Naive thymus-derived CD4-positive, alpha-beta T cell (primary cell): ENCODE measurements at regions not wholly inside any gene's neighbourhood (a gene's known extent, or its start where the extent isn't known, plus 50 kb on each side); places are given as distances from the start of the nearest gene placed in this dataset.
"Not testable (repeated sequence)": the region's sequence is repeated elsewhere in the genome, so short reads cannot be mapped to it uniquely, and the experiment has no call there.

ENCODE experiments used
- ATAC-seq: fragments of 150-1000 bp; cut with Tn5 transposase; 2 replicates; pipeline ENCODE4 v1.10.0; 2021; ENCODE audit warnings: mild to moderate bottlenecking, moderate library complexity
- CTCF ChIA-PET: fragments of 350-600 bp; sonication (Branson Sonifier 250); formaldehyde crosslinking; loops from one replicate; lab custom pipeline; 2021; ENCODE audit warnings: antibody characterized with exemption; lab: Charles Lee
- POLR2A ChIA-PET: fragments of 350-600 bp; sonication (Branson Sonifier 250); formaldehyde crosslinking; loops from one replicate; lab custom pipeline; 2021; ENCODE audit warnings: antibody characterized with exemption, inconsistent platforms; lab: Charles Lee
- DNase-seq, 9 donors: peaks; one replicate each; pipeline versions ENCODE4 v3.0.0 to v3.0.0-alpha.2; 2020 to 2022; ENCODE audit warnings: mixed read lengths in 1 of 9
- H3K27ac ChIP-seq: one replicate; pipeline ENCODE4 v1.7.0; 2013; ENCODE audit warnings: mild to moderate bottlenecking, low read depth, low read length, moderate library complexity
- H3K27me3 ChIP-seq, 2 donors: one replicate each; pipeline ENCODE4 v1.7.0; 2013; ENCODE audit warnings: low read length in 2 of 2, mild to moderate bottlenecking in 2 of 2, moderate library complexity in 2 of 2; ENCODE audit not compliant: control insufficient read depth in 2 of 2, insufficient read depth in 2 of 2
- H3K36me3 ChIP-seq, 3 experiments: 1 replicate in 2 of 3; 2 replicates in 1 of 3; pipeline ENCODE4 v1.7.0; 2013; ENCODE audit warnings: low read length in 3 of 3, mild to moderate bottlenecking in 3 of 3, moderate library complexity in 1 of 3; ENCODE audit not compliant: insufficient read depth in 3 of 3, control insufficient read depth in 2 of 3
- H3K4me1 ChIP-seq, 2 donors: one replicate each; pipeline ENCODE4 v1.7.0; 2013; ENCODE audit warnings: low read length in 2 of 2, mild to moderate bottlenecking in 2 of 2, moderate library complexity in 1 of 2; ENCODE audit not compliant: control insufficient read depth in 2 of 2, insufficient read depth in 2 of 2
- H3K4me3 ChIP-seq: 2 replicates; pipeline ENCODE4 v1.7.0; 2013; ENCODE audit warnings: mild to moderate bottlenecking, low read length
- H3K9me3 ChIP-seq, 3 experiments: 1 replicate in 2 of 3; 2 replicates in 1 of 3; pipeline ENCODE4 v1.7.0; 2013; ENCODE audit warnings: low read length in 3 of 3; ENCODE audit not compliant: control insufficient read depth in 2 of 3
- H3K27ac Mint-ChIP-seq, 9 donors: one replicate each; pipeline ENCODE4 v1.8.0; 2020 to 2022; ENCODE audit warnings: mixed read lengths in 9 of 9, mild to moderate bottlenecking in 8 of 9, moderate library complexity in 5 of 9, inconsistent platforms in 2 of 9
- H3K27me3 Mint-ChIP-seq, 5 donors: one replicate each; pipeline ENCODE4 v1.8.0; 2021 to 2022; ENCODE audit warnings: mixed read lengths in 5 of 5, mild to moderate bottlenecking in 1 of 5
- H3K36me3 Mint-ChIP-seq, 5 donors: one replicate each; pipeline ENCODE4 v1.8.0; 2020 to 2022; ENCODE audit warnings: mixed read lengths in 5 of 5, mild to moderate bottlenecking in 3 of 5, inconsistent platforms in 1 of 5
- H3K4me1 Mint-ChIP-seq, 7 donors: one replicate each; pipeline ENCODE4 v1.8.0; 2020 to 2022; ENCODE audit warnings: mixed read lengths in 7 of 7, mild to moderate bottlenecking in 3 of 7, inconsistent platforms in 1 of 7
- H3K4me3 Mint-ChIP-seq, 10 donors: one replicate each; pipeline ENCODE4 v1.8.0; 2020 to 2022; ENCODE audit warnings: mild to moderate bottlenecking in 10 of 10, mixed read lengths in 10 of 10, moderate library complexity in 6 of 10, inconsistent platforms in 2 of 10
- H3K9me3 Mint-ChIP-seq, 11 donors: one replicate each; pipeline ENCODE4 v1.8.0; 2020 to 2022; ENCODE audit warnings: mixed read lengths in 11 of 11, mild to moderate bottlenecking in 4 of 11, inconsistent platforms in 1 of 11, moderate library complexity in 1 of 11
- intact Hi-C, 2 donors: fragments of 100-400 bp; cut with micrococcal nuclease; formaldehyde crosslinking; loops; one replicate each; pipeline ENCODE4 v1.15.1; 2023

GRCh38 chr2:87325042-87325910 is 303.6 kb upstream of the PLGLB1 start:
- H3K27ac ChIP-seq, H3K36me3 ChIP-seq, H3K4me3 ChIP-seq, H3K36me3 Mint-ChIP-seq, H3K9me3 Mint-ChIP-seq, DNase-seq, H3K27me3 ChIP-seq, intact Hi-C loops, H3K9me3 ChIP-seq, H3K4me1 ChIP-seq, POLR2A ChIA-PET, CTCF ChIA-PET, ATAC-seq, H3K27me3 Mint-ChIP-seq: not testable (repeated sequence)
- Mint-ChIP-seq H3K27ac (peak overlapping the region in 1 of 9 donors; percentile 97), H3K4me1 (peaks cover 0 to 29% (median 2%) of the 10 kb centered on the region in 7 donors), H3K4me3 (peak overlapping the region in 1 of 10 donors; percentile 67)

DNA sequence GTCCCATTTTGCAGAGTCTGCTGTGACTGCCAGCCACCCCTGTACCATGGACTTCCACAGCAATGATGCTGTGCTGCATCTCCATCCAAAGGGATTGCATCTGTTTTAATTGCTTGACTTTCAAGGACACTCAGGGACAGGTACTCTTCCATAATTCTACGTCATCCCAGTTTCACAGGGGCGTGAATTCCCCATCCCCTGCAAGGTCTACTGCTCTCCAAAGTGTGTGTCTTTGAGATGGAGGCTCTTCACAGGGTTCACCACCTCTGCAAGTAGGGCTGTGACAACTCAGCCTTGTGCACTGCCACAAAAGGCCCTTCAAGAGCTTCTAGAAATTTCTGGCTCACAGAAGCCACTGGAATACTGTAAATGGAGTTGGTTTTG is 304.3 kb upstream of the PLGLB1 start:
- intact Hi-C loops, H3K27me3 Mint-ChIP-seq, H3K4me3 ChIP-seq, H3K9me3 Mint-ChIP-seq, H3K36me3 Mint-ChIP-seq, H3K9me3 ChIP-seq, DNase-seq, H3K4me1 ChIP-seq, ATAC-seq, H3K27me3 ChIP-seq, CTCF ChIA-PET, POLR2A ChIA-PET, H3K27ac ChIP-seq, H3K36me3 ChIP-seq: not testable (repeated sequence)
- Mint-ChIP-seq H3K4me1 (peaks cover 0 to 31% (median 2%) of the 10 kb centered on the region in 7 donors), H3K4me3 (peak overlapping the region in 1 of 10 donors; percentile 67), H3K27ac (peak overlapping the region in 1 of 9 donors; percentile 97)

GRCh38 chr2:87326754-87327153 is 305.1 kb upstream of the PLGLB1 start:
- H3K36me3 ChIP-seq, H3K4me3 Mint-ChIP-seq, ATAC-seq, H3K9me3 Mint-ChIP-seq, H3K4me3 ChIP-seq, H3K9me3 ChIP-seq, H3K27me3 ChIP-seq, DNase-seq, intact Hi-C loops, H3K27ac ChIP-seq, H3K27me3 Mint-ChIP-seq, H3K4me1 ChIP-seq, POLR2A ChIA-PET, H3K36me3 Mint-ChIP-seq, CTCF ChIA-PET: not testable (repeated sequence)
- peak overlapping the region in 1 of 9 donors; percentile 70 for H3K27ac Mint-ChIP-seq
- peaks cover 0 to 31% (median 2%) of the 10 kb centered on the region in 7 donors for H3K4me1 Mint-ChIP-seq

GRCh38 chr2:87327648-87328371 is 306.2 kb upstream of the PLGLB1 start:
- H3K27me3 ChIP-seq, CTCF ChIA-PET, H3K9me3 ChIP-seq, H3K4me3 Mint-ChIP-seq, H3K36me3 ChIP-seq, H3K4me3 ChIP-seq, ATAC-seq, H3K4me1 ChIP-seq, H3K27ac ChIP-seq, DNase-seq, H3K27me3 Mint-ChIP-seq, H3K36me3 Mint-ChIP-seq, POLR2A ChIA-PET, H3K9me3 Mint-ChIP-seq, intact Hi-C loops: not testable (repeated sequence)
- Mint-ChIP-seq H3K4me1 (peaks cover 0 to 29% (median 2%) of the 10 kb centered on the region in 7 donors), H3K27ac (peak overlapping the region in 1 of 9 donors; percentile 72)

DNA sequence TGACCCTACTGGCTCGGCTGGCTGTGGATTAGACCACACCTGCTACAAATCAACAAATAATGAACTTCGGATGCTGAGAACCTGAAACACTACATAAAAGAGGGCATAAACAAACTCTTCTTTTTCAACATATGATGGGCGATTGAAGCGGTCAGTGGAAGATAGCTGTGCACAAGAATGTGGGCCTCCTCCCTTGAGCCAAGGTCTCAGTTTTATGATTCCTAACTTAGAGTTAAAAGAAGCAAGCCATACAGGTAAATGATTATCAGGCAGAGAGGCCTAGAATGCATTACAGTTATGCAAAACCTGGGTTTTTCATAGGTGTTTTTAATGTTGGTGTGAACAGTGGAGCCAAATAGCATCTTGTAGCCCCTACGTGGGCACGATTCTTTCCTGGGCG is 307.9 kb upstream of the PLGLB1 start:
- H3K4me3 ChIP-seq, H3K27me3 Mint-ChIP-seq, ATAC-seq, H3K36me3 Mint-ChIP-seq, DNase-seq, H3K27me3 ChIP-seq, intact Hi-C loops, H3K9me3 Mint-ChIP-seq, H3K27ac ChIP-seq, H3K36me3 ChIP-seq, CTCF ChIA-PET, H3K27ac Mint-ChIP-seq, H3K4me3 Mint-ChIP-seq, H3K9me3 ChIP-seq, H3K4me1 ChIP-seq, POLR2A ChIA-PET: not testable (repeated sequence)
- H3K4me1 Mint-ChIP-seq: peaks cover 0 to 18% (median 0%) of the 10 kb centered on the region in 7 donors

- H3K9me3 ChIP-seq, H3K27me3 ChIP-seq, H3K4me3 Mint-ChIP-seq, H3K4me1 ChIP-seq, ATAC-seq, DNase-seq, H3K36me3 Mint-ChIP-seq, POLR2A ChIA-PET, CTCF ChIA-PET, H3K36me3 ChIP-seq, H3K9me3 Mint-ChIP-seq, H3K27me3 Mint-ChIP-seq, H3K4me3 ChIP-seq, intact Hi-C loops, H3K27ac ChIP-seq: not testable (repeated sequence)
- H3K27ac Mint-ChIP-seq: peak overlapping the region in 1 of 9 donors; percentile 24
- peaks cover 0 to 21% (median 0%) of the 10 kb centered on the region in 7 donors for H3K4me1 Mint-ChIP-seq
These were observed 308.8 kb upstream of the PLGLB1 start for GRCh38 chr2:87330486-87330885.
